ENCODE measurements at regions not wholly inside any gene's neighbourhood (a gene's known extent, or its start where the extent isn't known, plus 50 kb on each side); places are given as distances from the start of the nearest gene placed in this dataset.

DNA sequence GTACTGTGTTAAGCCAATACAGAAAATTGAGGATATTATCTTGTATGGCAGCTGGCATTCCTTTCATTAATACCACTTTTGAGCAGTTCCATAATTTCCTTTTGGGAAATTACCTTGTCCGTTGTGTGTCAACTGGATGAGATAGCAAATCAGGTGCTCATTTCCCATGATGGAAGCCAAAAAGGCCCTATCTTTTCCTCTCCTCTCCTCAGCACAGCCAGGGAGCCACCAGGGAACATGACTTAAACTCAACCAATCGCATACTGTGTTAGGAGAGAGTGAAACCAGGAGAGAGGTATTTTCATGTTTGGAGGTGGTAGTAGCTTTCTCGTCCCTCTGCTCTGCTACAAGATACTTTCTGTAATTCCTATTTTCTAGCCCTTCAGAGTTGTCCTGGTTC, 96.1 kb upstream of the TOX3 start:
- no peak for DNase-seq

DNA sequence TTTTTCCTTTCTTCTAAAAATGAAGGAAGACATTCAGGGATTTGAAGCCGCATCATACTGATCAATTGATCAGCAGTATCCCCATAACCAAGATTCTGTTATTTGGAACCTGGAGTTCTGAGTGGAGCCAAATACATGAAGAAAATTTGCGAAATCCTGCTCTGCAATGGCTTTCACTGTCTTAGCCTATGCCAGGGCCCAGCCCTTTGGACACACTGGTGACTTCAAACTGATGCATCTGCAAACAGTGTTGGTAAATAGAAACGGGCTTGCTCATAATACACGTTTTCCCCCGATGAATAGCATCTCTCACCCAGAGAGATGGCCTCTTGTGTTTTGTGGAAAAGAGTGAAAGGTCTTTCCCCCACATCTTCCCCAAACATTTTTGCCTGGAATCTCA, 87.6 kb upstream of the TOX3 start:
- DNase-seq = no peak

DNA sequence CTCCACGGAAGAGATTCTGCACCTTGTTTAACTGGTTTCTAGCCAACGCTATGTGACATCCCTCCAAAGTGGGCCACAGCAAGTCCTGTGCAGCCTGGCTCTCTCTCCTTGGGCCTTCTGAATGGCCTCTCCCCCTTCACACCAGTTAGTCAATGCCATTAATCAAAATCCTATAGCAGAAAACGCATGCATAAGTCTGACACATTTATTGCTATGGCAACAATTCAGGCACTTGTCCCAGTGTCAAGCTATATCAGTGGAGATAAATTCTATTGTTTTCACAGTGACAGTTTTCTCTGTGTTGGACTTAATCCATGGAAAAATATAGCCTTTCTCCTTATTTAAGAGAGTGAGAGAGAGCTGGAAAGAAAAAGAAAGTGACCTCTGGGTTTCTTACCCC, 87.2 kb upstream of the TOX3 start:
- no peak for DNase-seq

DNA sequence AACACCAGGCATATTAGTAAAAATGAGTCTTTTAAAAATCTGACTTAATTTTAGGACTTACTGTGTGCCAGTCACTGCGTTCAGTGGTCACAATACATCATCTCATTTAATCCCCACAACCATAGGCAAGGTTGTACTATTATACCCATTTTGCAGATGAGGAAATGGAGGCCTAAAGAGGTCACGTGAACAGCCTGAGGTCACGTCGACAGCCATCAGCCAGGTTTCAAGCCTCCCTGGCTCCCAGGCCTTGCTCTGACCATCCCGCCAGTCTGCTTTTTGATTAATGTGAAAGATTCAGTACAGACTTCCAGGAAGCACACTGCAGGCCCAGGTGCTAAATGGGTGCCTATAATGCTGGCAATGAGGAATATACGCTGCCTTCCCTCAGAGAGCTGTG, 86.3 kb upstream of the TOX3 start:
- no peak for DNase-seq

DNA sequence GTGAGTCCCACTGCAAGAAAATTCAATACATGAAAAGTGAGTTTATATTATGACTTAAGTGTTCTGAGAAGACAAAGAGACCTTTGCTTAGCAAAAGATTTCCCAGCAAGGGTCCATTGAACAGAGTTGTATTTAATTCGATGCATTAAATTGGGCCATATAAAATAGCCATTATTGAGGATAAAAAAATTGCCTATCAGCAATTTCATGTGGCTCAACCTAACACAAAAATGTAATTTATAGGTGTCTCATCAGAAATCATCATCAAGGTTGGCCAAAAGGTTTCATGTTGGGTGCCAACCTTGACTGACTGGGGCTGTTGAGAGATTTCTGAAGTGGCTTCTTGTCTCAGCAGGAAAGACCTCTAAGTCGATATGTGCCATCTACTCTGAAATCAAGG, 84.8 kb upstream of the TOX3 start:
- no peak for DNase-seq

DNA sequence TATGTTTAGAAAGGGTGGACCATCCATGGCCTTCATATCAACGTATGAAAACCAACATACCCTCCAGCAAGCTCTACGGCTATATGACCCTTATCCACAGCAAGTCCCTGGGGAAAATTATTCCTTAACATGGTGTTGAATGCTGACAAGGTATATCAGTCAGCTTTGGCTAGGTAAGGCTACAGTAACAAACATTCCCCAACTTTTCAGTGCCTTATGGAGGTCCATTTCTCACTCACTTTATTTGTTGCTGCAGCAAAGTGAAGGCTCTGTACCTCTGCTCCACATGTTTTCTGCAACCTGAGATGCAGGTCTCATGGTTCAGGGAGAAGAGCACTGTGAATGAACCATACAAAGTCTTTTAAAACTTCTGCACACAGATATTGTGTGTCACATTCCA, 83.8 kb upstream of the TOX3 start:
- no peak for DNase-seq

DNA sequence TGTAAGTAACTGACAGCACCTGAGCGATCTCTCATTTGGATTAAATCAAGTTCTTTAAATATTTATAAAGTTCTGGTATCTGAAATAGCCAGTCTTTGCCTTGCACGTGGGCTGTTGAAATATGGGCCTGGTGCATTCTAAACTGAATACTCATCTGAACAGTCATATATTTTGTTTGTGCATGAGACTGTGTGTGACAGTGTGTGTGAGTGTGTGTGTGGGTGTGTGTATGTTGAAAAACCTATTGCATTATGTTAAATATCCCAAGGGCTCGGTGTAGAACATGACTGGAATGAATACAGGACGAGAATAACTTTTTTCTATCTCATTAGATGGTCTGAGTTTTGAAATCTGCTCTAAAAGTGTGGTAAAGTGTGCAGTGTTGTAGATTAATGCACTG, 82.4 kb upstream of the TOX3 start:
- DNase-seq = no peak

DNA sequence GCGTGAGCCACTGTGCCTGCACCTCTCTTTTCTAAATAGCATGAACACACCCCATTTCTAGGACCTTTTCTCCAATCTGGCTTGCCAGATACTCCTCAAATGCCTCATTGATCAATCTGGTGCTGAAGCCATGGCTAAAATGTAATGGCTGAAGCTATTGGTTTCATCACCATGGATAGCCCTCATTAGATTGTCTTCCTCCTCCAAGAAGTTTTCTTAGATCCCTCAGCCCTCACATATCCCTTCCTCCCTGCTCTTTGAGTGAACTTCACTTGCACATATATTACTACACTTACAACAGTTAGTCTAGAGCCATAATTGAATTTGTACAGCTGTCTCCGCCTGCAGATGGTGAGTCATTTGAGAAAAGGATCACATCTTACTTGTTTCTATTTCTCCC, 77.9 kb upstream of the TOX3 start:
- no peak for DNase-seq

DNA sequence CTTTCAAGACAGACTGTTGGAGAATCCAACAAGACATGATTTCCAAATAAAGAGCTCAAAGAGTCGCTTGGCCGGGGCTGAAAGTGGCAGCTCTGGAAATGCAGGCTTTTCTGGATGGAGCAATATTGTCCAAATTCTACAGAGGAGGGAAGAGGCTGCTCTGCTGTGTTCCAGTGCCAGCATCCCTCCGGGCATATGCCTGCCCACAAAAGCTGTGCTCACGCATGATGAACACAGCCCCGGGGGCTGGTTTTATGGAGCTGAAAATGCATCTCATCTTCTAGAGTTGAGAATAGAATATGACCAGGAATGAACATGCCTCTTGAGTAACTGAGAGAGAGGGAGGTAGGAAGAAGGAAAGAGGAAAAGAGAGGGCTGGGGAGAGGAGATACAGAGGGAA, 74.7 kb upstream of the TOX3 start:
- DNase-seq = no peak

DNA sequence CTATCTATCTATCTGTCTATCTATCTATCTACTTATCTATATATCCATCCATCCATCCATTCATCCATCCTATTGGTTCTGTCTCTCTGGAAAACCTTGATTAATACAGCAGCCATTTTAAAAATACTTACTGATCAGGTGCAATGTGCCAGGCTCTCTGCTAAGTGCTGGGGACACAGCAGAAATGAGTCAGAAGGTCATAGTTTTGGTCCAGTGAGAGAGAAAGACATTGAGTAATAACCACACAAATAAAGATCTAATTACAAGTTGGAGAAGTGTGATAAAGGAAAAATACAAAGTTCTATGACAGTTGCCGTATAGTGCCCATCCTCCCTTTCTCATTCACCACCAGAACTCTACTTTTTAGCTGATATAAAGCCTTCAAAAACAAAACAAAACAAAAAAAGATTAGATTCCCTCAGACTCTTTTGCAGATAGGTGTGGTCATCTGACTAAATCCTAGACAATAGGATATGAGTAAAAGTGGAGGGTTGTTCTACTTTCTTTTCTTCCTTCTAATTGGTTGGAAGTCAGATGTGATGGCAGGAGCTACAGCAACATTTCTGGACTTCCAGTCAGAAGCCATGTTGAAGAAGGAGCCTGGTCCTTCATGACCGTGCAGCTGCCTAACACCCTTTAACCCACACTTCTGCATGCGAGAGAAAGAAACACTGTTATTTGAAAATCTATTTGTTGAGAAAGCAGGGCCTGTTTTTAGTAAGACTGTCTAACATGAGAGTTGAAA, 72.0 kb upstream of the TOX3 start:
- DNase-seq = no peak

DNA sequence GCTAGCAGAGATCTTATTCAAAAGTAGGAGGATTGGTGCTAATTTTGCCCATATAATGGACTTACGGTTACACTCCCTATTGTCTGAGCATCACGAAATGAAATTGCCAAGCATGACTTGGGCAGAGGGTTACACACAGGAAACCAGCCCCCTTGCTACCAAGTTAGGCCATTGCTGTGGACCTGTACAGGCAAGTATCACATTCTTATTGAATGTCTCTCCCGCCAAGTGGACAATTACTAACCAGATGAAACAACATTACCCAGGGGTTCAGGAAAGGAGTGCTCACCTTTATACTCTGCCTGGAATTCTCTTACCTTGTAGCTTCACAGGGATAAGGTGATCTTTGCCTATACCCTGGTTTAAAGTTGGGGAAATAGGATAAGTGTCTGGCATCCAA, 70.6 kb upstream of the TOX3 start:
- no peak for DNase-seq

DNA sequence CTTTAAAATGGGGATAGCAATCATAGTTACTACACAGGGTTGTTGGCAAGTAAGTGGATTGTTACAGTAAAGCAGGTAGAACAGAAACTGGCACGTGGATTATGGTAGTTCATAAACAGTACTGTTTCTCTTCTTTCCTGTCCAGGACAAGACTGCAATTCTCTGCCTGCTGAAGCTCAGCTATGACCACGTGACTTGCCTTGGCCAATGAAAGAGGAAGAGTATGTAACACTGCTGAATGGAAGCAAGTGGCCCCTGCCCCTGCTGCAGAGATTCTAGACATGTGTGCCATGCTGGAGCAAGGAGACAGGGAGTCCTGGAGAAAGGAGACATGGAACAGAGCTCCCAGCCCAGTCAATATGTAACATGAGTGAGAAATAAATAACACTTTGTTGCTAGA, 66.6 kb upstream of the TOX3 start:
- DNase-seq = no peak

DNA sequence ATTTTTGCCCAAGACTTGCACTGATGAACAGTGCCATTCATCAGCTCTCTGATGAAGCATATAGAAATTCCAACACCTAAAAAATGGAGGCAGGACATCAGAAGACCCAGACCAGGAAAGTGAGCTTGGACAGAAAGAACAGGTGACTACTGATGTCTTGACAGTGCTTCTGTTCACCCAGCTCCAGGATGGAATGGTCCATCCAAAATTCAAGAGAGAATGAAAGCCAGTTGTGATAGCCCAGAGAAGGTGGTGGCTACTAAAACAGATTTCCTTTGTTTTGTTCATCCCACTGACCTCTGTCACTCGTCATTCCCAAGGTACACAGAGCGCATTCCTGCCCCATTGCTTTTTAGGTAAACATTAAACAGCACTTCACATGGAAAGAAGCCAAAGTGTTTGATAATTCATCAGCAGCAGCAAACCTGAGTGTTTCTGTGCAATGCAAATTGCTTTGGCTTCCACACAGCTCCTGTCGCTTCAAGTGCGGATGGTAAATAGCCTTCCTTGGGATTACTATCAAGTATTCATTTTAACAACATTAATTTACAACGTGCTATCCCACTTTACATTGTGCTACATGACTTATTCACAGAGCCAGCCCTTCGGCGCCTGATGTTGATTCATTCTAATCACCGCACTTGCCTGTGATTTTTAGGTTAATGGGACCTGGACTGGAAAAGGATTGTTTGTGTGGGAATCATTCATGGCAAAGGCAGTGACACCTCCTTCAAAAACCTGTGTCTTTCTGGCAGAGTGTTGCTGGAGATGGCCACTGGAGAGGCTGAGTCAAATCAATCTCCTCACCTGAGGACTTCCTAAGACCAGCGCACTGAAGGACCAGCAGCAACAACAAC, 65.1 kb upstream of the TOX3 start:
- DNase-seq = no peak

DNA sequence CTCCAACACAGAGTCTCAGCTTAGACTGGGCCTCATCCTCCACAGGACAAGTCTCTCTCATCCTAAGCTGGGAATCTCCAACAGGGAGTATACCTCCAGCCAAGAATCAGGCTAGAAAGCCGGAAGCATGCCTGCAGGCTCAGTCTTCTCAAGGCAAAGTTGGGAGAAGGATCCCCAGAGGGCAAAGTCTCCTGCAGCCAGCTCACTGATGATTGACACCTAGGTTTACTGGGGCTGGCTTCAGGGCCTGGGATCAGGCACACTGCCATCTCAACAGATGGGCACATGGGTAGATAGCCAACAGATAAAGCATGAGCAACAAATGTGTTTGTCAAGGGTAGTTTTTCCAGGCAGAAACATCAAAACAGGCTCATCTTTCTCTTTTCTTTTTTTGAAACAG, 56.1 kb upstream of the TOX3 start:
- no peak for DNase-seq

DNA sequence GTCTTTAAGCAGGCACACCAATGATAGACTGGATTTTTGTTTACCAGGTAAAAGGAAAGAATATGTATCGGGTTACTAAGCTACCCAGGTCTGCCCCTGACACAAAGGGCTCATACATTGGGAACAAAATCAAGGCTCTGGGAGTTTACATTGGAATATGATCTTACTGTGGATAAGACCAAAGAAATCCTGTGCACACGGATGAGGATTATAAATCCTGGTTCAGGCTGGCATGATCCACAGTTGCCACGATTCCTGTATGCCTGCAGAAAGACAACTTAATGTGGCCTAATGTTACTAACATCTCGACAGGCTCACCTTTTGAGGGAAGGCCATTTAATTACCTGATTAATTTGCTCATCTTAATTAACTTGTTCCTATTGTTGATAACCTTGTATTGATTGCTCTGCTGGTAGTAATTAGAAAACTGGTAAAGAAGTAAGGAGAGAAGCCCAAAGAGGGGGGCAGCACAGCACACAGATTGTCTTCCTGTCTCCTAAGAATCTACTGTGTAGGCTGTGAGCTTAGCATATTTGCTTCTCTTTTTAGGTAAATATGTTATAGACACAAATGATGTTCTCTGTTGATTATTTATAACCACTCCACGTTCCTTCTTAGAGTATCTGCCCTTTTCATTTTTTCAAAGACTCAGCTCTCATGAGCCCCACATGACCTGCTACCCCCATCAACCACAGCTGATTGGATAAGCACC, 51.0 kb upstream of the TOX3 start:
- peak in 1 of 2 experiments; percentile 19 for DNase-seq

DNA sequence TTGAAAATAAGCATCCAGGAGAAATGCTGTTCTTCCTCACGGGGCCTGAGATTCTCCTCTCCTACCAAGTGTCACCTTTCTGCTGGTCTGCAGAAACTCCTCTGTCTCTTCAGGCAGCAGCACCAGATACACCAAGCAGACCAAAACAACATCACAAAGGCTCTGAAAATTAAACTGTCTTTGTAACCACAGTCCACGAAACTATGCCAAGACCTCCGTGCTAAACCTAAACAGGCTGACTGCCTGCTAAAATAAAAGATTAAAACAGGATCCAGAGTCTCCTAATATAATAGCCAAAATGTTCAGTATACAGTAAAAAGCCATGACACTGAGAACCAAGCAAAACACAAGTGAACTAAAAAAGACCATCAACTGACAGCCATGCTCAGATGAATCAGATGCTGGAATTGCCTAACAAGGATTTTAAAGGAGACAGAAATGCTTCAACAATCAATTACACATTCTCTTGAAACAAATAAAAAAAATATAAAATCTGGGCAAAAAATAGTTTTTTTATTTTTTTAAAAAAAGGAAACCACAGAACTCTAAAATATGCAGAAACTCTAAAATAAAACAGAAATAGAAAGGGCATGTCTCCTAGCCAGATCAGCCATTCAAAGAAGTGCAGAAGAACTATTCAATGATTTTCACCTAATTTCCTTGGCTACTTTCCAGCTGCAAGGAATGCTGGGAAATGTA, 50.3 kb upstream of the TOX3 start:
- DNase-seq = no peak
